ENCODE measurements at regions not wholly inside any gene's neighbourhood (a gene's known extent, or its start where the extent isn't known, plus 50 kb on each side); places are given as distances from the start of the nearest gene placed in this dataset.

DNA sequence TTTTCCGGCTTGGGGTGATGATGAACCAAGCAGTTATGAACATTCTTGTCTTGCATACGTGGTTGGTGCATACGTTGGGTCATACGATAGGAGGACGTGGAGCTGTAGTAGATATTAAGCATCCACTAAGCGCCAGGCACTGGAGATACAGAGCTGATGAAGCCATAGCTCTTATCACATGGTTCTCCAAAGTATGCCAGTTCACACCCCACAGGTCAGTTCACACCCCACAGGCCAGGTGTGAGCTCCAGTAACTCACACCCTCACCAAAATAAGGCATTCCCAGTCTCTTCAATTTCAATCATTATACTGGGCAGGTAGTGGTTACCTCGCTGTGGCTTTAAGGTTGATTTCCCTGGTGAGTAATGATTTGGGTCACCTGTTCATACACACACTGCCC is 335.5 kb downstream of the FOXL1 start:
- no peak for DNase-seq (ENCODE audit: extremely low spot score in 2 of 2)
- no peaks in the 10 kb centered on the region for H3K36me3 ChIP-seq
- TF ChIP-seq POLR2AphosphoS5 (IDR thresholded peaks at IDR 0.05; ENCODE audit: insufficient read depth in 1 of 2, low read depth in 1 of 2) (no peak), POLR2A (IDR thresholded peaks at IDR 0.05) (no peak)
- TF ChIP-seq, protein P1, sequence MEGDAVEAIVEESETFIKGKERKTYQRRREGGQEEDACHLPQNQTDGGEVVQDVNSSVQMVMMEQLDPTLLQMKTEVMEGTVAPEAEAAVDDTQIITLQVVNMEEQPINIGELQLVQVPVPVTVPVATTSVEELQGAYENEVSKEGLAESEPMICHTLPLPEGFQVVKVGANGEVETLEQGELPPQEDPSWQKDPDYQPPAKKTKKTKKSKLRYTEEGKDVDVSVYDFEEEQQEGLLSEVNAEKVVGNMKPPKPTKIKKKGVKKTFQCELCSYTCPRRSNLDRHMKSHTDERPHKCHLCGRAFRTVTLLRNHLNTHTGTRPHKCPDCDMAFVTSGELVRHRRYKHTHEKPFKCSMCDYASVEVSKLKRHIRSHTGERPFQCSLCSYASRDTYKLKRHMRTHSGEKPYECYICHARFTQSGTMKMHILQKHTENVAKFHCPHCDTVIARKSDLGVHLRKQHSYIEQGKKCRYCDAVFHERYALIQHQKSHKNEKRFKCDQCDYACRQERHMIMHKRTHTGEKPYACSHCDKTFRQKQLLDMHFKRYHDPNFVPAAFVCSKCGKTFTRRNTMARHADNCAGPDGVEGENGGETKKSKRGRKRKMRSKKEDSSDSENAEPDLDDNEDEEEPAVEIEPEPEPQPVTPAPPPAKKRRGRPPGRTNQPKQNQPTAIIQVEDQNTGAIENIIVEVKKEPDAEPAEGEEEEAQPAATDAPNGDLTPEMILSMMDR (IDR thresholded peaks at IDR 0.05): no peak
- no peaks in the 10 kb centered on the region for H3K27me3 ChIP-seq
- no peaks in the 10 kb centered on the region for H3K4me1 ChIP-seq
- H3K27ac ChIP-seq: no peak overlapping the region
- no peak overlapping the region for H3K4me3 ChIP-seq
- H3K9me3 ChIP-seq: no peaks in the 10 kb centered on the region
- intact Hi-C loops (cut with DNase I): no loop called here

GRCh38 chr16:86914876-86915717 is 336.7 kb downstream of the FOXL1 start:
- Histone ChIP-seq H3K36me3 (no peaks in the 10 kb centered on the region), H3K27ac (no peak overlapping the region), H3K4me1 (no peaks in the 10 kb centered on the region), H3K27me3 (no peaks in the 10 kb centered on the region), H3K9me3 (no peaks in the 10 kb centered on the region), H3K4me3 (no peak overlapping the region)
- intact Hi-C loops (cut with DNase I): no loop called here
- TF ChIP-seq, protein P1 (IDR thresholded peaks at IDR 0.05): no peak
- TF ChIP-seq POLR2AphosphoS5 (IDR thresholded peaks at IDR 0.05; ENCODE audit: insufficient read depth in 1 of 2, low read depth in 1 of 2) (no peak), POLR2A (IDR thresholded peaks at IDR 0.05) (no peak)
- no peak for DNase-seq (ENCODE audit: extremely low spot score in 2 of 2)

DNA sequence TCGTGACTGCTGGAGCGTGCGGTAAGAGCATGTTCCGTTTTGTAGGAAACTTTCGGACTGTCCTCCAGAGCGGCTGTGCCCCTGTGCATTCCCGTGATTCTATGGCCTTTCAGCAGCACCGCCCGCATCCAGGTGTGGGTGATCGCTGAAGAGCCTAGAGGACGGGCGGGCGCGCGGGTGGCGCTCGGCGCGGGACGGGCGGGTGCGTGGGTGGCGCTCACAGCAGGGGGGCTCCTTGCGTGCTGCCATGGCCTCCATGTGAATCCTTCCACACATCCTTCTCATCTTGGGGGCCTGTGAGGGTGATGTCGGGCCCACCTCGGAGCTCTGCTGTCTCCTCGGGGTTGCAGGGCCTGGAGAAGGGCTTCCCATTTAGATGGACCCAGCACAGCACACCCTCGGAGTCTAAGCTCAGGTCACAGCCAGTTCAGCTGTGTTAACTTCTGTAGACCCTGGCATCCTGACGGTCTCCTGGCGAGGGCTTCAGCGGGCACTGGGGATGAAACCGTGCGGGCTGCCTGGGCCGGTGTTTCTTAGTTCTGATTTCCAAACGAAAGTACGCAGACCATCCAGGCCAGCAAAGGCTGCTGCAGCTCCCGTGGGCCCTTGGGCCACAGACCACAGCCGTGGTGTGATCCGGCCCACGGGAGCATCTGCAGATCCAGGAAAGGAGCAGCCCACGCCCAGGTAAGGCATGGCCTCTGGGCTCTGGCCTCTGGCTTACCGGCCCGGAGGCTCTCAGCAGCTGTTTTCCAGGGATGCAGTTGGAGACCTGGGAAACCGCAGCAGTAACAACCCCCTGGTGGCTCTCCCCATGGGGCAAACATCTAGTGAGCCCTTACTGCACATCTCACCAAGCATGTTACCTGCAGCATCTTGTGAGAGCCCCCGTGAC is 339.4 kb downstream of the FOXL1 start:
- TF ChIP-seq POLR2AphosphoS5 (IDR thresholded peaks at IDR 0.05; ENCODE audit: insufficient read depth in 1 of 2, low read depth in 1 of 2) (no peak), POLR2A (IDR thresholded peaks at IDR 0.05) (no peak)
- TF ChIP-seq, protein P1 (IDR thresholded peaks at IDR 0.05): no peak
- Histone ChIP-seq H3K27ac (no peak overlapping the region), H3K36me3 (no peaks in the 10 kb centered on the region), H3K4me1 (no peaks in the 10 kb centered on the region), H3K27me3 (no peaks in the 10 kb centered on the region), H3K4me3 (no peak overlapping the region), H3K9me3 (no peaks in the 10 kb centered on the region)
- DNase-seq (ENCODE audit: extremely low spot score in 2 of 2): no peak
- intact Hi-C loops (cut with DNase I): no loop called here

GRCh38 chr16:86918637-86919036 is 340.3 kb downstream of the FOXL1 start:
- TF ChIP-seq, protein P1 (IDR thresholded peaks at IDR 0.05): no peak
- TF ChIP-seq POLR2AphosphoS5 (IDR thresholded peaks at IDR 0.05; ENCODE audit: insufficient read depth in 1 of 2, low read depth in 1 of 2) (no peak), POLR2A (IDR thresholded peaks at IDR 0.05) (no peak)
- Histone ChIP-seq H3K27ac (no peak overlapping the region), H3K9me3 (no peaks in the 10 kb centered on the region), H3K27me3 (no peaks in the 10 kb centered on the region), H3K4me1 (no peaks in the 10 kb centered on the region), H3K36me3 (no peaks in the 10 kb centered on the region), H3K4me3 (no peak overlapping the region)
- intact Hi-C loops (cut with DNase I): no loop called here
- DNase-seq (ENCODE audit: extremely low spot score in 2 of 2): no peak

Data from vagina (tissue), 2 donors.